ENCODE measurements at regions not wholly inside any gene's neighbourhood (a gene's known extent, or its start where the extent isn't known, plus 50 kb on each side); places are given as distances from the start of the nearest gene placed in this dataset.

- Histone ChIP-seq H3K36me3 (ENCODE audit: control insufficient read depth in 1 of 2, insufficient read depth in 2 of 2, low read length in 2 of 2) (no peaks in the 10 kb centered on the region), H3K4me2 (ENCODE audit: low read length) (no peak overlapping the region), H3K9ac (ENCODE audit: low read length) (no peak overlapping the region), H3K27ac (ENCODE audit: low read depth, low read length) (no peak overlapping the region), H2AFZ (ENCODE audit: low read depth, low read length, poor library complexity, severe bottlenecking) (no peak overlapping the region), H3K4me3 (replicated peaks in 1 of 2; ENCODE audit: low read depth in 1 of 2, low read length in 2 of 2) (no peak overlapping the region), H3K9me2 (ENCODE audit: insufficient read depth) (no peaks in the 10 kb centered on the region), H3K79me2 (ENCODE audit: insufficient read depth, low read length) (no peaks in the 10 kb centered on the region), H3K27me3 (ENCODE audit: insufficient read depth, low read length) (no peaks in the 10 kb centered on the region), H3K4me1 (ENCODE audit: control insufficient read depth in 1 of 2, insufficient read depth in 2 of 2, low read length in 2 of 2) (no peaks in the 10 kb centered on the region), H3K9me3 (ENCODE audit: control insufficient read depth in 1 of 2, insufficient read depth in 1 of 2, low read depth in 1 of 2, low read length in 2 of 2) (no peaks in the 10 kb centered on the region), H4K20me1 (ENCODE audit: insufficient read depth) (no peaks in the 10 kb centered on the region)
- CTCF ChIA-PET, result no interaction called here
- intact Hi-C loops (cut with micrococcal nuclease), result no loop called here
- no peak for TF ChIP-seq SIN3A (IDR thresholded peaks at IDR 0.05; ENCODE audit: low read depth)
- TF ChIP-seq FOSL1 (IDR thresholded peaks at IDR 0.05; ENCODE audit: low read depth), result no peak
- TF ChIP-seq, protein P1, sequence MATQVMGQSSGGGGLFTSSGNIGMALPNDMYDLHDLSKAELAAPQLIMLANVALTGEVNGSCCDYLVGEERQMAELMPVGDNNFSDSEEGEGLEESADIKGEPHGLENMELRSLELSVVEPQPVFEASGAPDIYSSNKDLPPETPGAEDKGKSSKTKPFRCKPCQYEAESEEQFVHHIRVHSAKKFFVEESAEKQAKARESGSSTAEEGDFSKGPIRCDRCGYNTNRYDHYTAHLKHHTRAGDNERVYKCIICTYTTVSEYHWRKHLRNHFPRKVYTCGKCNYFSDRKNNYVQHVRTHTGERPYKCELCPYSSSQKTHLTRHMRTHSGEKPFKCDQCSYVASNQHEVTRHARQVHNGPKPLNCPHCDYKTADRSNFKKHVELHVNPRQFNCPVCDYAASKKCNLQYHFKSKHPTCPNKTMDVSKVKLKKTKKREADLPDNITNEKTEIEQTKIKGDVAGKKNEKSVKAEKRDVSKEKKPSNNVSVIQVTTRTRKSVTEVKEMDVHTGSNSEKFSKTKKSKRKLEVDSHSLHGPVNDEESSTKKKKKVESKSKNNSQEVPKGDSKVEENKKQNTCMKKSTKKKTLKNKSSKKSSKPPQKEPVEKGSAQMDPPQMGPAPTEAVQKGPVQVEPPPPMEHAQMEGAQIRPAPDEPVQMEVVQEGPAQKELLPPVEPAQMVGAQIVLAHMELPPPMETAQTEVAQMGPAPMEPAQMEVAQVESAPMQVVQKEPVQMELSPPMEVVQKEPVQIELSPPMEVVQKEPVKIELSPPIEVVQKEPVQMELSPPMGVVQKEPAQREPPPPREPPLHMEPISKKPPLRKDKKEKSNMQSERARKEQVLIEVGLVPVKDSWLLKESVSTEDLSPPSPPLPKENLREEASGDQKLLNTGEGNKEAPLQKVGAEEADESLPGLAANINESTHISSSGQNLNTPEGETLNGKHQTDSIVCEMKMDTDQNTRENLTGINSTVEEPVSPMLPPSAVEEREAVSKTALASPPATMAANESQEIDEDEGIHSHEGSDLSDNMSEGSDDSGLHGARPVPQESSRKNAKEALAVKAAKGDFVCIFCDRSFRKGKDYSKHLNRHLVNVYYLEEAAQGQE (IDR thresholded peaks at IDR 0.05; ENCODE audit: low read depth), result no peak
- RAD21 ChIA-PET (ENCODE audit: low non-redundant PET in 1 of 2, low total read pairs in 2 of 2, uncharacterized antibody in 2 of 2, unreplicated experiment in 2 of 2), result no interaction called here
- ATAC-seq, result peak; percentile 62; the same call in 1 of the 2 replicates
- no TSS peak for BruUV-seq (replicated peaks)
- POLR2A ChIA-PET, result no interaction called here
- no peak for DNase-seq (ENCODE audit: low read depth, low spot score)
Observed at GRCh38 chr12:115619889-115620288, 657.6 kb downstream of the MED13L start.

GRCh38 chr12:115619061-115619460 lies 658.4 kb downstream of the MED13L start:
- H3K4me2 ChIP-seq (ENCODE audit: low read length), result no peak overlapping the region
- ChIA-PET CTCF (no interaction called here), RAD21 (ENCODE audit: low non-redundant PET in 1 of 2, low total read pairs in 2 of 2, uncharacterized antibody in 2 of 2, unreplicated experiment in 2 of 2) (no interaction called here), POLR2A (no interaction called here)
- ATAC-seq, result no peak
- no peaks in the 10 kb centered on the region for H3K79me2 ChIP-seq (ENCODE audit: insufficient read depth, low read length)
- H2AFZ ChIP-seq (ENCODE audit: low read depth, low read length, poor library complexity, severe bottlenecking), result no peak overlapping the region
- BruUV-seq (replicated peaks), result no TSS peak
- H3K4me3 ChIP-seq (replicated peaks in 1 of 2; ENCODE audit: low read depth in 1 of 2, low read length in 2 of 2), result no peak overlapping the region
- no peak for DNase-seq (ENCODE audit: low read depth, low spot score)
- no peak for TF ChIP-seq POLR2AphosphoS5 (IDR thresholded peaks at IDR 0.05; ENCODE audit: low read depth, low read length)
- no peak for TF ChIP-seq SP1 (IDR thresholded peaks at IDR 0.05; ENCODE audit: low read depth)
- TF ChIP-seq ZNF274 (IDR thresholded peaks at IDR 0.05; ENCODE audit: low read depth, low read length), result no peak
- no peaks in the 10 kb centered on the region for H3K4me1 ChIP-seq (ENCODE audit: control insufficient read depth in 1 of 2, insufficient read depth in 2 of 2, low read length in 2 of 2)
- intact Hi-C loops (cut with micrococcal nuclease), result no loop called here
- H3K36me3 ChIP-seq (ENCODE audit: control insufficient read depth in 1 of 2, insufficient read depth in 2 of 2, low read length in 2 of 2), result no peaks in the 10 kb centered on the region
- H4K20me1 ChIP-seq (ENCODE audit: insufficient read depth), result no peaks in the 10 kb centered on the region
- no peak overlapping the region for H3K9ac ChIP-seq (ENCODE audit: low read length)
- H3K9me2 ChIP-seq (ENCODE audit: insufficient read depth), result no peaks in the 10 kb centered on the region
- no peaks in the 10 kb centered on the region for H3K27me3 ChIP-seq (ENCODE audit: insufficient read depth, low read length)
- no peaks in the 10 kb centered on the region for H3K9me3 ChIP-seq (ENCODE audit: control insufficient read depth in 1 of 2, insufficient read depth in 1 of 2, low read depth in 1 of 2, low read length in 2 of 2)
- no peak overlapping the region for H3K27ac ChIP-seq (ENCODE audit: low read depth, low read length)

All from HCT116 (cell line).